Brain microvascular endothelial cell (primary cell): ENCODE measurements at regions not wholly inside any gene's neighbourhood (a gene's known extent, or its start where the extent isn't known, plus 50 kb on each side); places are given as distances from the start of the nearest gene placed in this dataset.

Source experiments
- DNase-seq: peaks from one replicate; pipeline ENCODE4 v3.0.0-alpha.2; 2020
- H3K27ac ChIP-seq: fragments of 250-450 bp; sonication (Bioruptor Pico); 2 replicates; pipeline ENCODE4 v1.5.1; 2020; ENCODE audit warnings: mild to moderate bottlenecking, moderate library complexity
- H3K27me3 ChIP-seq: fragments of 250-450 bp; sonication (Bioruptor Pico); replicated peaks from 2 replicates; pipeline ENCODE4 v1.5.1; 2020; ENCODE audit warnings: mild to moderate bottlenecking
- H3K36me3 ChIP-seq: fragments of 250-450 bp; sonication (Bioruptor Pico); replicated peaks from 2 replicates; pipeline ENCODE4 v1.5.1; 2020; ENCODE audit warnings: mild to moderate bottlenecking
- H3K4me3 ChIP-seq: 2 replicates; pipeline ENCODE4 v1.5.1; 2011; ENCODE audit warnings: low read depth, mild to moderate bottlenecking, control low read depth, low read length, moderate library complexity
- CTCF ChIP-seq: IDR thresholded peaks from 2 replicates; pipeline ENCODE4 v1.5.1; 2011; ENCODE audit warnings: low read depth, mild to moderate bottlenecking, moderate library complexity, low read length, control low read depth, inconsistent platforms; ENCODE audit errors: missing control alignments
- in situ Hi-C: cut with HindIII; loops from 2 replicates; pipeline ENCODE4 v1.10.0; 2017; ENCODE audit warnings: low sequenced_read_pairs, low pct_ligation_motif_present

GRCh38 chr11:112357488-112357887 lies 96.8 kb upstream of the PLET1 start:
- DNase-seq: no peak
- TF ChIP-seq CTCF: no peak
- Histone ChIP-seq H3K27me3 (no peaks in the 10 kb centered on the region), H3K27ac (no peak overlapping the region), H3K4me3 (no peak overlapping the region), H3K36me3 (no peaks in the 10 kb centered on the region)
- in situ Hi-C loops: no loop called here

GRCh38 chr11:112361396-112361795 lies 100.7 kb upstream of the PLET1 start:
- DNase-seq: no peak
- TF ChIP-seq CTCF: no peak
- H3K4me3 ChIP-seq: no peak overlapping the region

DNA sequence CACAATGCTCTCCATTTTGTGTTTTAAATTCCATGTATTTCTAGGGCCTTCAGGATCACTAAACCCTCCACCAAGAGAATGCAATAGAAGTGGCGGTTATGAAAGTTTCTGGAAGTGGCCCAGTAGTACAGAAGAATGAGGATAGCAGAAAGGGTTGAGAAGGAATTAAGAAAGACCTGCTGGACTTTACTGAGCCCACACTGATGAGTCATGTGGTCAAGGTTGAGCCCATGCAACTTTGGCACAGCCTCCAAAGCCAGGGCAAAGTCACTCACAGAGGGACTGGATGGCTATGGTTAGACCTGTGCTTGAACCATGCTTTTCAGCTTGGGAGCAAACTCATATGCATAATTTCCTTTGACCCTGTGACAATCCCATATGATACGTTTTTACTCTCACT lies 102.9 kb upstream of the PLET1 start:
- Histone ChIP-seq H3K27ac (no peak overlapping the region), H3K27me3 (no peaks in the 10 kb centered on the region), H3K36me3 (no peaks in the 10 kb centered on the region), H3K4me3 (no peak overlapping the region)
- DNase-seq: no peak
- TF ChIP-seq CTCF: no peak
- in situ Hi-C loops: no loop called here

More at GRCh38 chr11:112361396-112361795, 100.7 kb upstream of the PLET1 start:
- H3K27me3 ChIP-seq: no peaks in the 10 kb centered on the region
- no peak overlapping the region for H3K27ac ChIP-seq
- in situ Hi-C loops: no loop called here
- H3K36me3 ChIP-seq: no peaks in the 10 kb centered on the region

DNA sequence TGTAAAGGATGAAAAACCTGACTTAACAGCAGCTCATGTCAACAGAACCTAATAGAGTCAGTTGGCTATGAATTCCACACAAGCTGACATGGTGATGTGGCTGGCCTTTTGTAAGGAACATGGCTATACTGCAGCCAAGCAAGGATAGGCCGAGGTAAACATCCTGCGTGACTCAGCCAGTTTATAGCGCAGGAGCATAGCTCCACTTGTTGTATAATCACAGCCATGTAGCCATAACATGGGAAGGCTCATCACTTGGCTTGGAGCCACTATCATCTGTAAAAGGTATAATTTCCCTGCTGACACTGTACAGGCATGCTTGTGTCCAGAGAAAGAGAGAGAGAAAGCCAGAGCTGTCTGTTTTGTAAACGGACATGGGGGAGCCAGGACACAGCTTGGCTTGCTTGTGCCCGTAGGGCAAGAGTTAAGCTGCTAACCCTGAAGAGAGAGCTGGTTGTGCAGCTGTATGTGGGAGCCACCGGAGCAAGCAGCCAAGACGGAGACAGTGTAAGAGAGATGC lies 104.4 kb upstream of the PLET1 start:
- Histone ChIP-seq H3K4me3 (no peak overlapping the region), H3K36me3 (no peaks in the 10 kb centered on the region), H3K27ac (no peak overlapping the region), H3K27me3 (no peaks in the 10 kb centered on the region)
- TF ChIP-seq CTCF: no peak
- peak; percentile 85 for DNase-seq
- in situ Hi-C loops: no loop called here

- in situ Hi-C loops: no loop called here
- Histone ChIP-seq H3K27ac (no peak overlapping the region), H3K36me3 (no peaks in the 10 kb centered on the region), H3K4me3 (no peak overlapping the region), H3K27me3 (no peaks in the 10 kb centered on the region)
- TF ChIP-seq CTCF: no peak
- no peak for DNase-seq
These were observed 105.4 kb upstream of the PLET1 start for GRCh38 chr11:112366012-112366411.

DNA sequence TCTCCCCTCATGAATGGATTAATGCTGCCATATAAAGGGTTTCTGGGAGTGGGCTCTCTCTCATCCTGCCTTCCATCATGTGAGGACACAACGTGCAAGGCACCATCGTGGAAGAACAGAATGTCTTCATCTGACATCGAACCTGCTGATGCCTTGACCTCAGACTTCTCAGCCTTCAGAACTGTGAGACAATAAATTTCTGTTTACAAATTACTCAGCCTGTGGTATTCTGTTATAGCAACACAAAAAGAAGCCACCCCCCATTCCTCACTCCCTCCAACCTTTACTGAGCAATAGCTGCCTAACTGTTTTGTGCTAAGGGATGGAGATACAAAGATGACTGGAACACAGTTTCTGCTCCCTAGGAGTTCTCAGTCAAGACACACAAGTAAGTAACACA lies 106.1 kb upstream of the PLET1 start:
- in situ Hi-C loops: no loop called here
- Histone ChIP-seq H3K36me3 (no peaks in the 10 kb centered on the region), H3K27ac (no peak overlapping the region), H3K4me3 (no peak overlapping the region), H3K27me3 (no peaks in the 10 kb centered on the region)
- no peak for DNase-seq
- no peak for TF ChIP-seq CTCF
